HK-2 (cell line): ENCODE measurements at regions not wholly inside any gene's neighbourhood (a gene's known extent, or its start where the extent isn't known, plus 50 kb on each side); places are given as distances from the start of the nearest gene placed in this dataset.

ENCODE experiments used
- DNase-seq: peaks from one replicate; pipeline ENCODE4 v3.0.0-alpha.2; 2018; ENCODE audit not compliant: unreplicated experiment

GRCh38 chr6:50102676-50103075 is 52.9 kb upstream of the DEFB112 start:
- no peak for DNase-seq

- no peak for DNase-seq
Observed at GRCh38 chr6:50110587-50110986, 60.9 kb upstream of the DEFB112 start.

GRCh38 chr6:50112981-50113857 is 63.5 kb upstream of the DEFB112 start:
- no peak for DNase-seq

GRCh38 chr6:50116390-50116789 is 66.7 kb upstream of the DEFB112 start:
- DNase-seq: no peak

GRCh38 chr6:50116797-50117542 is 67.2 kb upstream of the DEFB112 start:
- DNase-seq: no peak

- no peak for DNase-seq
Observed at GRCh38 chr6:50120300-50120699, 70.6 kb upstream of the DEFB112 start.

GRCh38 chr6:50123688-50124087 is 74.0 kb upstream of the DEFB112 start:
- DNase-seq: no peak

- no peak for DNase-seq
Observed at GRCh38 chr6:50124572-50124971, 74.8 kb upstream of the DEFB112 start.

- no peak for DNase-seq
Observed at GRCh38 chr6:50128420-50129005, 78.8 kb upstream of the DEFB112 start.

GRCh38 chr6:50135968-50136367 is 86.2 kb upstream of the DEFB112 start:
- no peak for DNase-seq

GRCh38 chr6:50141100-50141499 is 91.4 kb upstream of the DEFB112 start:
- DNase-seq: no peak

- DNase-seq: no peak
Observed at GRCh38 chr6:50143011-50143719, 93.4 kb upstream of the DEFB112 start.

- DNase-seq: no peak
Observed at GRCh38 chr6:50145125-50145524, 95.4 kb upstream of the DEFB112 start.

- DNase-seq: no peak
Observed at GRCh38 chr6:50147371-50147770, 97.6 kb upstream of the DEFB112 start.

GRCh38 chr6:50180646-50181045 is 130.9 kb upstream of the DEFB112 start:
- no peak for DNase-seq

- no peak for DNase-seq
Observed at GRCh38 chr6:50185006-50185405, 135.3 kb upstream of the DEFB112 start.

- no peak for DNase-seq
Observed at GRCh38 chr6:50187351-50187921, 137.7 kb upstream of the DEFB112 start.

GRCh38 chr6:50198245-50198644 is 148.5 kb upstream of the DEFB112 start:
- no peak for DNase-seq

GRCh38 chr6:50202766-50203165 is 153.0 kb upstream of the DEFB112 start:
- no peak for DNase-seq

- no peak for DNase-seq
Observed at GRCh38 chr6:50211582-50211981, 161.9 kb upstream of the DEFB112 start.

- DNase-seq: no peak
Observed at GRCh38 chr6:50213146-50213545, 163.4 kb upstream of the DEFB112 start.

GRCh38 chr6:50214937-50215336 is 165.2 kb upstream of the DEFB112 start:
- no peak for DNase-seq
